HG03565 (cell line): ENCODE measurements at regions not wholly inside any gene's neighbourhood (a gene's known extent, or its start where the extent isn't known, plus 50 kb on each side); places are given as distances from the start of the nearest gene placed in this dataset.
"Not testable (repeated sequence)": the region's sequence is repeated elsewhere in the genome, so short reads cannot be mapped to it uniquely, and the experiment has no call there.

ENCODE experiments used
- ATAC-seq: cut with Tn5 transposase; IDR thresholded peaks from one replicate; pipeline ENCODE4 v1.9.1; 2021; ENCODE audit warnings: mild to moderate bottlenecking, moderate library complexity; ENCODE audit not compliant: unreplicated experiment

GRCh38 chr9:26125693-26126092, 447.4 kb upstream of the TUSC1 start:
- ATAC-seq: no peak

GRCh38 chr9:26116085-26116484, 437.8 kb upstream of the TUSC1 start:
- ATAC-seq: not testable (repeated sequence)

GRCh38 chr9:26112724-26113123, 434.5 kb upstream of the TUSC1 start:
- ATAC-seq: no peak

- ATAC-seq: no peak
These were observed 408.2 kb upstream of the TUSC1 start for GRCh38 chr9:26086396-26086795.

- ATAC-seq: no peak
These were observed 403.6 kb upstream of the TUSC1 start for GRCh38 chr9:26081847-26082246.

- no peak for ATAC-seq
These were observed 400.5 kb upstream of the TUSC1 start for GRCh38 chr9:26078706-26079105.

- ATAC-seq: no peak
These were observed 399.6 kb upstream of the TUSC1 start for GRCh38 chr9:26077860-26078259.

- no peak for ATAC-seq
These were observed 389.4 kb upstream of the TUSC1 start for GRCh38 chr9:26067608-26068007.

GRCh38 chr9:26066237-26066636, 388.0 kb upstream of the TUSC1 start:
- no peak for ATAC-seq

- ATAC-seq: no peak
These were observed 383.8 kb upstream of the TUSC1 start for GRCh38 chr9:26061948-26062575.

GRCh38 chr9:26058111-26058895, 380.1 kb upstream of the TUSC1 start:
- ATAC-seq: no peak

- ATAC-seq: no peak
These were observed 378.8 kb upstream of the TUSC1 start for GRCh38 chr9:26057050-26057449.

- ATAC-seq: no peak
These were observed 376.6 kb upstream of the TUSC1 start for GRCh38 chr9:26054600-26055520.

- no peak for ATAC-seq
These were observed 375.7 kb upstream of the TUSC1 start for GRCh38 chr9:26053954-26054353.

- ATAC-seq: no peak
These were observed 365.2 kb upstream of the TUSC1 start for GRCh38 chr9:26043431-26043830.

- ATAC-seq: no peak
These were observed 356.5 kb upstream of the TUSC1 start for GRCh38 chr9:26034786-26035185.

- ATAC-seq: no peak
These were observed 355.1 kb upstream of the TUSC1 start for GRCh38 chr9:26033336-26033735.

- ATAC-seq: no peak
These were observed 348.3 kb upstream of the TUSC1 start for GRCh38 chr9:26026423-26027100.

- no peak for ATAC-seq
These were observed 335.0 kb upstream of the TUSC1 start for GRCh38 chr9:26013199-26013598.

GRCh38 chr9:26012797-26013196, 334.6 kb upstream of the TUSC1 start:
- no peak for ATAC-seq

- ATAC-seq: no peak
These were observed 316.4 kb upstream of the TUSC1 start for GRCh38 chr9:25994605-25995004.
